Fibroblast of lung (primary cell): ENCODE measurements at regions not wholly inside any gene's neighbourhood (a gene's known extent, or its start where the extent isn't known, plus 50 kb on each side); places are given as distances from the start of the nearest gene placed in this dataset.

Experiments used
- EZH2 ChIP-seq: IDR thresholded peaks from 2 replicates; pipeline ENCODE4 v1.5.1; 2012; ENCODE audit warnings: low read length, control low read depth, mild to moderate bottlenecking; ENCODE audit errors: missing control alignments
- TF ChIP-seq, protein P1 (sequence below), 2 donors: IDR thresholded peaks in 1 of 2; conservative IDR thresholded peaks in 1 of 2; 1 replicate in 1 of 2; 2 replicates in 1 of 2; pipeline ENCODE4 v1.5.1; 2011 to 2012; ENCODE audit warnings: low read length in 2 of 2, control low read depth in 1 of 2, inconsistent platforms in 1 of 2, low read depth in 1 of 2, mild to moderate bottlenecking in 1 of 2

DNA sequence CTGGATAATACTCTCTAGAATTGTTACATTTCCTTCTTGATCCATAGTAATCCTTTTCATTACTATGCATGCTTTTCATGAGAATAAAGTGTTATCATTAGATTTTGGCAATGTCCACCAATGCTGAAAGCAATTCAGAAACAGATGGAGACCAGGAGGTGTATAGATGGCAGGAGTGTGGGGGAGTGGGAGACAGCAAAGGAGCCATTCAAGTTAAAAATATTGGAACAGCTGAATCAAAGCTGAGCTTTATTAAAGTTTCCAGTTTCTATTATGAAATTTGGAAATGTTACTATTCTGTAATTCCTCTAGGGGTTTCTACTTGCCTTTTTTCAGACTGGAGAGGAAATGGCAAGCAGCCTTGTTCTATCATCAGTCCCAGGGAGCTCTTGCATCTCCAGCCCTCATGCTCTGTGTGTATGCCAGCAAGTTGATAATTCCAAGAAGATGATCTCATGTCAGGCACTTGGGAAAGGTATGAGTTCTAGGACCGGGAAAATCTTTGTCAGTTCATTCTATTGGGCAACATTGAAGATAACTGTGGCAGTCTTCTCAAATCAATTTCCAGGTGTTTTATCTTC, 228.0 kb downstream of the CD109 start:
- TF ChIP-seq, protein P1, sequence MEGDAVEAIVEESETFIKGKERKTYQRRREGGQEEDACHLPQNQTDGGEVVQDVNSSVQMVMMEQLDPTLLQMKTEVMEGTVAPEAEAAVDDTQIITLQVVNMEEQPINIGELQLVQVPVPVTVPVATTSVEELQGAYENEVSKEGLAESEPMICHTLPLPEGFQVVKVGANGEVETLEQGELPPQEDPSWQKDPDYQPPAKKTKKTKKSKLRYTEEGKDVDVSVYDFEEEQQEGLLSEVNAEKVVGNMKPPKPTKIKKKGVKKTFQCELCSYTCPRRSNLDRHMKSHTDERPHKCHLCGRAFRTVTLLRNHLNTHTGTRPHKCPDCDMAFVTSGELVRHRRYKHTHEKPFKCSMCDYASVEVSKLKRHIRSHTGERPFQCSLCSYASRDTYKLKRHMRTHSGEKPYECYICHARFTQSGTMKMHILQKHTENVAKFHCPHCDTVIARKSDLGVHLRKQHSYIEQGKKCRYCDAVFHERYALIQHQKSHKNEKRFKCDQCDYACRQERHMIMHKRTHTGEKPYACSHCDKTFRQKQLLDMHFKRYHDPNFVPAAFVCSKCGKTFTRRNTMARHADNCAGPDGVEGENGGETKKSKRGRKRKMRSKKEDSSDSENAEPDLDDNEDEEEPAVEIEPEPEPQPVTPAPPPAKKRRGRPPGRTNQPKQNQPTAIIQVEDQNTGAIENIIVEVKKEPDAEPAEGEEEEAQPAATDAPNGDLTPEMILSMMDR (conservative IDR thresholded peaks at IDR 0.05 in 1 of 2, IDR thresholded peaks at IDR 0.05 in 1 of 2; ENCODE audit: low read depth in 1 of 2, low read length in 2 of 2), result no peak
- TF ChIP-seq EZH2, result no peak
